ENCODE measurements at regions not wholly inside any gene's neighbourhood (a gene's known extent, or its start where the extent isn't known, plus 50 kb on each side); places are given as distances from the start of the nearest gene placed in this dataset.
"Not testable (repeated sequence)": the region's sequence is repeated elsewhere in the genome, so short reads cannot be mapped to it uniquely, and the experiment has no call there.

DNA sequence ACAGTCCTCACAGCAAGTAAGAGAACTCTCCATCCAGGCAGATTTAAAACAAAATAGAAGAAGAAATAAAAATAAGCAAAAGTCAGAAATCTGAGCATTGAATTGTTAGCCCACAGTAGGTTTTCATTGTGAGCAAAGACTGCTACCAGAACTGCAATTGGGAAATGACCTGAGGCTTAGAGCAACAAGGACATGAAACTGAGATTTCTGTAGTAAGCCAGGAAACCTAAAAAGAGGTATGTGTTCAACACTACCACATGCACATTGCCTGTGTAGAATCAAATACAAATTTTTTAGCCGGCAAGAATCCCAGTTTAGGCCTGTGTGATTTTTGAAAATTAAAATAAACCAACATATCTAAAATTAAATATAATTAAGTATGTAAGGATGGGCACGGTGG is 928.4 kb upstream of the WWC1 start:
- DNase-seq (ENCODE audit: low read depth, low spot score): no peak
- Histone ChIP-seq H3K27me3 (ENCODE audit: control insufficient read depth, insufficient read depth, low read length) (no peaks in the 10 kb centered on the region), H3K9me3 (ENCODE audit: control insufficient read depth, insufficient read depth, low read length) (no peaks in the 10 kb centered on the region), H3K36me3 (ENCODE audit: control insufficient read depth, insufficient read depth, low read length) (no peaks in the 10 kb centered on the region), H3K4me1 (ENCODE audit: control insufficient read depth, insufficient read depth, low read length) (no peaks in the 10 kb centered on the region; the same call in 1 of the 2 replicates), H3K4me3 (ENCODE audit: low read length) (no peak overlapping the region), H3K27ac (ENCODE audit: low read length) (no peak overlapping the region)
- WGBS (ENCODE audit: insufficient coverage, insufficient read length): no CpG with 5 or more reads among the region's 2 CpGs

DNA sequence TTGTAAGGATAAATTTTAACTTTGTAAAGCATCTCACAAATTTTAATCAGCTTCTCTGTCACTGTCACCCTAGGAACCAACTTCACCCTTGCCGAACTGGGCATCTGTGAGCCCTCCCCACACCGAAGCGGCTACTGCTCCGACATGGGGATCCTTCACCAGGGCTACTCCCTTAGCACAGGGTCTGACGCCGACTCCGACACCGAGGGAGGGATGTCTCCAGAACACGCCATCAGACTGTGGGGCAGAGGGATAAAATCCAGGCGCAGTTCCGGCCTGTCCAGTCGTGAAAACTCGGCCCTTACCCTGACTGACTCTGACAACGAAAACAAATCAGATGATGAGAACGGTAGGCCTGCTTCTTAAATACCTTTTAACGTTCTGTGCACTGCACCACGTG is 916.3 kb upstream of the WWC1 start:
- Histone ChIP-seq H3K36me3 (ENCODE audit: control insufficient read depth, insufficient read depth, low read length) (no peaks in the 10 kb centered on the region), H3K27me3 (ENCODE audit: control insufficient read depth, insufficient read depth, low read length) (no peaks in the 10 kb centered on the region), H3K9me3 (ENCODE audit: control insufficient read depth, insufficient read depth, low read length) (no peaks in the 10 kb centered on the region), H3K4me1 (ENCODE audit: control insufficient read depth, insufficient read depth, low read length) (no peaks in the 10 kb centered on the region), H3K27ac (ENCODE audit: low read length) (no peak overlapping the region), H3K4me3 (ENCODE audit: low read length) (no peak overlapping the region)
- no peak for DNase-seq (ENCODE audit: low read depth, low spot score)
- no CpG with 5 or more reads among the region's 17 CpGs for WGBS (ENCODE audit: insufficient coverage, insufficient read length)

DNA sequence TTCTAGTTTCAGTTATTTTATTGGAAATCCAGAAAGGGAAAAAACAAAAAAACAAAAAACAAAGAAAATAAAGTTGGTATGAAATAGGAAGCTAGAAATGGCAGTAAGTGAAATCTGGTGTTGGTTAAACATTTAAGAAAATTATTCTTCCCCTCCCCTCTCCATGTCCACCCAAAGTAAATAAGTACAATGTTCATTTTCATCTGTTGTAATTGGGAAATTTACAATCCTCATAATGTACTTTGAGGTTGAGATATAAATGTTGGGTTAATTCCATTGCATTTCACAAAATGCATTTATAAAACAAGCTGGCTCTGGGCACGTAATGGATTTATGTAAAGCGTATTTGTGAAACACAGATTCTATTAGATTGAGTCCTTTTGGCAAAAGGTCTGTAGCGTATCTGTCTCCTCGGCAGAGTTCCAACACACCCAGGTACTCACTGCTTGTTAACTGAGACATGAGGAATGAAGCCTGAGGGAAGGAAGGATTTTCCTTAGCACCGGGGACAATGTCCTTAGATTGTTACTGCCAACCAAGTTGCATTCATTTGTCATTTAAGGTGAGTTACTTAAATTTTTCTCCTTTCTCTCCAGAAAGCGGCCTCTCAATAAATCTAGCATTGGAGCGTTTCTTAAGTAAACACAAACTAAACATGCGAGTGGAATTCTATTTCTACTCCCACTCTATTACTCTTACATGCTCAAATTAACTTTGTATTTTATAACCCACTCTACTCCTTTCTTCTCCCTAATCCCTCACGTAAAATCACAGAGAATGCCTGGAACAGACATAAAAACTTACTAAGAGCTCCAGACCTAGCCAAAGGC is 912.3 kb upstream of the WWC1 start:
- DNase-seq (ENCODE audit: low read depth, low spot score): no peak
- no peaks in the 10 kb centered on the region for H3K36me3 ChIP-seq (ENCODE audit: control insufficient read depth, insufficient read depth, low read length)
- no peak overlapping the region for H3K27ac ChIP-seq (ENCODE audit: low read length)
- H3K4me3 ChIP-seq (ENCODE audit: low read length): no peak overlapping the region
- H3K4me1 ChIP-seq (ENCODE audit: control insufficient read depth, insufficient read depth, low read length): no peaks in the 10 kb centered on the region; the same call in 1 of the 2 replicates
- H3K9me3 ChIP-seq (ENCODE audit: control insufficient read depth, insufficient read depth, low read length): no peaks in the 10 kb centered on the region
- WGBS (ENCODE audit: insufficient coverage, insufficient read length): 100% methylated on average over 1 of the region's 9 CpGs
- no peaks in the 10 kb centered on the region for H3K27me3 ChIP-seq (ENCODE audit: control insufficient read depth, insufficient read depth, low read length)

DNA sequence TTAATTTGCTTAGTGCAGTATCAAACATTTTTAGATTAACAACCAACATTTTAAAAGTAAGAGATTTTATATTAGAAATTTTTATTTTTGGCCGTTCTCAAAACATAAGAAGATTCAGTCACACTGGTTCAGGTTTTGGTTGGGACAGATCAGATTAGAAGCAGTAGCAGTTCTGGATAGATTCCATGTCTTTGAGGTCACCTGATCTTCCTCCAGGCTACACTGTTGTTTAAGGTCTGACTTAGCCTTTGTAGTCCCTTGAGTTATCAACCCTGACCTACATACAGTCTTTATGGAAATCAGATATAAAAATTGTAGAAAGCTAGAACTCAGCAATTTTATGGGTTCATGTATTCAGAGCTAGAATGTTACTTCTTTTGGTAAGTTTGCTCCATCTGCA is 910.0 kb upstream of the WWC1 start:
- Histone ChIP-seq H3K27me3 (ENCODE audit: control insufficient read depth, insufficient read depth, low read length) (no peaks in the 10 kb centered on the region), H3K4me3 (ENCODE audit: low read length) (no peak overlapping the region), H3K27ac (ENCODE audit: low read length) (no peak overlapping the region), H3K9me3 (ENCODE audit: control insufficient read depth, insufficient read depth, low read length) (no peaks in the 10 kb centered on the region), H3K36me3 (ENCODE audit: control insufficient read depth, insufficient read depth, low read length) (no peaks in the 10 kb centered on the region), H3K4me1 (ENCODE audit: control insufficient read depth, insufficient read depth, low read length) (no peaks in the 10 kb centered on the region; the same call in 1 of the 2 replicates)
- WGBS (ENCODE audit: insufficient coverage, insufficient read length): no CpG with 5 or more reads among the region's 1 CpG
- no peak for DNase-seq (ENCODE audit: low read depth, low spot score)

GRCh38 chr5:167389537-167389936 is 901.9 kb upstream of the WWC1 start:
- Histone ChIP-seq H3K4me3 (ENCODE audit: low read length) (no peak overlapping the region), H3K4me1 (ENCODE audit: control insufficient read depth, insufficient read depth, low read length) (no peaks in the 10 kb centered on the region), H3K27ac (ENCODE audit: low read length) (no peak overlapping the region), H3K27me3 (ENCODE audit: control insufficient read depth, insufficient read depth, low read length) (no peaks in the 10 kb centered on the region), H3K9me3 (ENCODE audit: control insufficient read depth, insufficient read depth, low read length) (no peaks in the 10 kb centered on the region), H3K36me3 (ENCODE audit: control insufficient read depth, insufficient read depth, low read length) (no peaks in the 10 kb centered on the region)
- WGBS (ENCODE audit: insufficient coverage, insufficient read length): no CpG with 5 or more reads among the region's 4 CpGs
- DNase-seq (ENCODE audit: low read depth, low spot score): no peak

DNA sequence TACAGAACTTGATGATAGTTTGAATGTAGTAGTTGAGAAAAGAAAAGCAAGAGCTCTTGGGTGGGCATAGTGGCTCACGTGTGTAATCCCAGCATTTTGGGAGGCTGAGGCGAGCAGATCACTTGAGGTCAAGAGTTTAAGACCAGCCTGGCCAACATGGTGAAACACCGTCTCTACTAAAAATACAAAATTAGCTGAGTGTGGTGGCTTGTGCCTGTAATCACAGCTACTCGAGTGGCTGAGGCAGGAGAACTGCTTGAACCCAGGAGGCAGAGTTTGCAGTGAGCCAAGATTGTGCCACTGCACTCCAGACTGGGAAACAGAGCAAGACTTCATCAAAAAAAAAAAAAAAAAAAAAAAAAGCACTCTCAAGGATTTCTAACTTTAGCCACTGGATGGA is 900.2 kb upstream of the WWC1 start:
- H3K9me3 ChIP-seq (ENCODE audit: control insufficient read depth, insufficient read depth, low read length); H3K4me3 ChIP-seq (ENCODE audit: low read length); H3K36me3 ChIP-seq (ENCODE audit: control insufficient read depth, insufficient read depth, low read length); H3K27ac ChIP-seq (ENCODE audit: low read length); DNase-seq (ENCODE audit: low read depth, low spot score); H3K4me1 ChIP-seq (ENCODE audit: control insufficient read depth, insufficient read depth, low read length); H3K27me3 ChIP-seq (ENCODE audit: control insufficient read depth, insufficient read depth, low read length): not testable (repeated sequence)
- no CpG with 5 or more reads among the region's 4 CpGs for WGBS (ENCODE audit: insufficient coverage, insufficient read length)

GRCh38 chr5:167392240-167392639 is 899.2 kb upstream of the WWC1 start:
- Histone ChIP-seq H3K4me3 (ENCODE audit: low read length) (no peak overlapping the region), H3K27ac (ENCODE audit: low read length) (no peak overlapping the region), H3K4me1 (ENCODE audit: control insufficient read depth, insufficient read depth, low read length) (no peaks in the 10 kb centered on the region), H3K9me3 (ENCODE audit: control insufficient read depth, insufficient read depth, low read length) (no peaks in the 10 kb centered on the region), H3K36me3 (ENCODE audit: control insufficient read depth, insufficient read depth, low read length) (no peaks in the 10 kb centered on the region), H3K27me3 (ENCODE audit: control insufficient read depth, insufficient read depth, low read length) (no peaks in the 10 kb centered on the region)
- no peak for DNase-seq (ENCODE audit: low read depth, low spot score)
- WGBS (ENCODE audit: insufficient coverage, insufficient read length): no CpG with 5 or more reads among the region's 5 CpGs

DNA sequence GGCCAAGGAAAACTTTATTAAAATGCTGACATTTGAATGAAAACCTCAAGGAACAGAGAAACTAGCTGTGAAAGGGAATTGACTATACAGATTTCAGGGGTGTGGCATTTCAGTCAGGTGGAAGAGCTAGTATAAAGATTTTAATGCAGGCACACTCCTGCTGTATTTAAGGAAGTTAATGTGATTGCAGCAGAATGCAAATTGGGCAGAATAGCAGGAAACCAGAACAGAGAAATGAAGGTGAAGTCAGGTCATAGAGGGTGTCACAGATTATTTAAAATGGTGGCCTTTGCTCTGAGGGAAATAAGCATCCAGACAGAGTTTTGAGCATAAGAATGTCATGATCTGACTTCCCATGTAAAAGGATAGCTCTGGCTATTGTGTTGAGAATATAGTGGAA is 898.1 kb upstream of the WWC1 start:
- no peak overlapping the region for H3K4me3 ChIP-seq (ENCODE audit: low read length)
- no peaks in the 10 kb centered on the region for H3K9me3 ChIP-seq (ENCODE audit: control insufficient read depth, insufficient read depth, low read length)
- H3K4me1 ChIP-seq (ENCODE audit: control insufficient read depth, insufficient read depth, low read length): no peaks in the 10 kb centered on the region
- H3K27ac ChIP-seq (ENCODE audit: low read length): no peak overlapping the region
- no peak for DNase-seq (ENCODE audit: low read depth, low spot score)
- H3K36me3 ChIP-seq (ENCODE audit: control insufficient read depth, insufficient read depth, low read length): no peaks in the 10 kb centered on the region
- H3K27me3 ChIP-seq (ENCODE audit: control insufficient read depth, insufficient read depth, low read length): no peaks in the 10 kb centered on the region

DNA sequence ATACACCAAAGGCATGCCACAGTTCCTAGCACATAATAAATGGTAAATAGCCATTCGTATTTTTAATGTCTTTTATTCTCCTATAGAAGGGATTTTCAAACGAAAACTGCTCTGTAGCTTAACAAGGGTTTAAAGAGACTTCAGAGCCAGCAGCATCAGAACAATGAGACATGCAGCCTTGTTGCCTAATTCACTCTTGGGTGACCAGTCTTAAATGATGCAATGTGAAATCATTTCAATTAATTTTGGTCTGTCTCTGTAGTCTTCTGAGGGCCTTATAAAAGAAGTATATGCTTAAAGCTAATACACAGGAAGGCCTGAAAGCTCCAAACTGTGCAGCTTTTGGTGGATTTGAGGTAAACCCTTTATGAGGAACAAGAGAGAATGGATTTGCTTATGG is 888.8 kb upstream of the WWC1 start:
- WGBS (ENCODE audit: insufficient coverage, insufficient read length): no CpG with 5 or more reads among the region's 2 CpGs
- Histone ChIP-seq H3K4me3 (ENCODE audit: low read length) (no peak overlapping the region), H3K27me3 (ENCODE audit: control insufficient read depth, insufficient read depth, low read length) (no peaks in the 10 kb centered on the region), H3K27ac (ENCODE audit: low read length) (no peak overlapping the region), H3K9me3 (ENCODE audit: control insufficient read depth, insufficient read depth, low read length) (no peaks in the 10 kb centered on the region), H3K4me1 (ENCODE audit: control insufficient read depth, insufficient read depth, low read length) (no peaks in the 10 kb centered on the region), H3K36me3 (ENCODE audit: control insufficient read depth, insufficient read depth, low read length) (no peaks in the 10 kb centered on the region)
- no peak for DNase-seq (ENCODE audit: low read depth, low spot score)

DNA sequence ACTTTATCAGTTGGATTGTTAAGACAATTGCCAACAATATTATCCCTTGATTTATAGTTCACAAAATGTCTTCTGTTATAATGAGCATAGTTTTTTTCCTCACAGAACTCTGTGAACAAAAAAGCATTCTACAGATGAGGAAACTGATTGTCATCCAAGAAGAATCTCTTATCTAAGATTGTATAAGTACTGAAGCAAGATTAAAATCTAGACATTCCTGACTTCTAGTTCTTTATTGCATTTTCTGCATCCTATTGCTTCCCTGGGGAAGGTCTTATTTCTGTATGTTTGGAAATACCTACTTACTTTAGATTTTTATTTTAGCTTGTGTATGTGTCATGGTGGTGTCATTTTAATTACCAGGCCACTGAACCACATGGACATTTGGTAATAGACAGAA is 884.9 kb upstream of the WWC1 start:
- Histone ChIP-seq H3K36me3 (ENCODE audit: control insufficient read depth, insufficient read depth, low read length) (no peaks in the 10 kb centered on the region), H3K4me3 (ENCODE audit: low read length) (no peak overlapping the region), H3K27ac (ENCODE audit: low read length) (no peak overlapping the region), H3K27me3 (ENCODE audit: control insufficient read depth, insufficient read depth, low read length) (no peaks in the 10 kb centered on the region), H3K9me3 (ENCODE audit: control insufficient read depth, insufficient read depth, low read length) (no peaks in the 10 kb centered on the region), H3K4me1 (ENCODE audit: control insufficient read depth, insufficient read depth, low read length) (no peaks in the 10 kb centered on the region)
- DNase-seq (ENCODE audit: low read depth, low spot score): no peak

- Histone ChIP-seq H3K27me3 (ENCODE audit: control insufficient read depth, insufficient read depth, low read length) (no peaks in the 10 kb centered on the region), H3K36me3 (ENCODE audit: control insufficient read depth, insufficient read depth, low read length) (no peaks in the 10 kb centered on the region)
- no CpG with 5 or more reads among the region's 1 CpG for WGBS (ENCODE audit: insufficient coverage, insufficient read length)
These were observed 878.9 kb upstream of the WWC1 start for GRCh38 chr5:167412556-167412955.

More at GRCh38 chr5:167412556-167412955, 878.9 kb upstream of the WWC1 start:
- Histone ChIP-seq H3K9me3 (ENCODE audit: control insufficient read depth, insufficient read depth, low read length) (no peaks in the 10 kb centered on the region), H3K27ac (ENCODE audit: low read length) (no peak overlapping the region), H3K4me1 (ENCODE audit: control insufficient read depth, insufficient read depth, low read length) (no peaks in the 10 kb centered on the region), H3K4me3 (ENCODE audit: low read length) (no peak overlapping the region)
- no peak for DNase-seq (ENCODE audit: low read depth, low spot score)
